ENCODE measurements at regions not wholly inside any gene's neighbourhood (a gene's known extent, or its start where the extent isn't known, plus 50 kb on each side); places are given as distances from the start of the nearest gene placed in this dataset.

- TF ChIP-seq CTCF (IDR thresholded peaks at IDR 0.05; ENCODE audit: insufficient read depth, low read depth, low read length) (no peak), EZH2 (IDR thresholded peaks at IDR 0.05; ENCODE audit: insufficient read depth, low read length) (no peak)
These were observed 413.3 kb upstream of the DPP6 start for GRCh38 chr7:153638821-153639435.
